Type B pancreatic cell (in vitro differentiated cells): ENCODE measurements at regions not wholly inside any gene's neighbourhood (a gene's known extent, or its start where the extent isn't known, plus 50 kb on each side); places are given as distances from the start of the nearest gene placed in this dataset.

ENCODE experiments used
- DNase-seq: peaks from one replicate; pipeline ENCODE4 v3.0.0; 2021; ENCODE audit warnings: mixed read lengths; ENCODE audit not compliant: unreplicated experiment; ENCODE audit errors: extremely low spot score
- H3K27ac Mint-ChIP-seq: 2 replicates; pipeline ENCODE4 v1.8.0; 2021; ENCODE audit warnings: mild to moderate bottlenecking, mixed read lengths
- H3K27me3 Mint-ChIP-seq: 2 replicates; pipeline ENCODE4 v1.8.0; 2021; ENCODE audit warnings: mixed read lengths
- H3K36me3 Mint-ChIP-seq: 2 replicates; pipeline ENCODE4 v1.8.0; 2021; ENCODE audit warnings: mixed read lengths
- H3K4me1 Mint-ChIP-seq: one replicate; pipeline ENCODE4 v1.8.0; 2021; ENCODE audit warnings: mixed read lengths; ENCODE audit not compliant: unreplicated experiment
- H3K4me3 Mint-ChIP-seq: 2 replicates; pipeline ENCODE4 v1.8.0; 2021; ENCODE audit warnings: mild to moderate bottlenecking, mixed read lengths
- H3K9me3 Mint-ChIP-seq: 2 replicates; pipeline ENCODE4 v1.8.0; 2021; ENCODE audit warnings: mixed read lengths
- CTCF ChIP-seq: fragments of 200-600 bp; sonication (generic); conservative IDR thresholded peaks from 2 replicates; pipeline ENCODE4 v1.5.0; 2021; ENCODE audit warnings: antibody characterized with exemption, mild to moderate bottlenecking

- no peak overlapping the region for H3K27ac Mint-ChIP-seq
- peaks cover 6% of the 10 kb centered on the region for H3K27me3 Mint-ChIP-seq
- H3K36me3 Mint-ChIP-seq = no peaks in the 10 kb centered on the region
- TF ChIP-seq CTCF = no peak
- no peak overlapping the region for H3K4me3 Mint-ChIP-seq
- DNase-seq = no peak
- no peaks in the 10 kb centered on the region for H3K9me3 Mint-ChIP-seq
- peaks cover 5% of the 10 kb centered on the region for H3K4me1 Mint-ChIP-seq
Measured at GRCh38 chr6:156658966-156659821, 118.0 kb upstream of the ARID1B start.

- H3K36me3 Mint-ChIP-seq = no peaks in the 10 kb centered on the region
- H3K27me3 Mint-ChIP-seq = peaks cover 8% of the 10 kb centered on the region
- H3K9me3 Mint-ChIP-seq = no peaks in the 10 kb centered on the region
- H3K4me1 Mint-ChIP-seq = peaks cover 5% of the 10 kb centered on the region
- no peak for TF ChIP-seq CTCF
- H3K27ac Mint-ChIP-seq = no peak overlapping the region
- H3K4me3 Mint-ChIP-seq = no peak overlapping the region
- DNase-seq = no peak
Measured at GRCh38 chr6:156658186-156658965, 118.8 kb upstream of the ARID1B start.

- no peaks in the 10 kb centered on the region for H3K36me3 Mint-ChIP-seq
- no peak overlapping the region for H3K27ac Mint-ChIP-seq
- no peaks in the 10 kb centered on the region for H3K9me3 Mint-ChIP-seq
- H3K4me3 Mint-ChIP-seq = no peak overlapping the region
- peaks cover 8% of the 10 kb centered on the region for H3K27me3 Mint-ChIP-seq
- H3K4me1 Mint-ChIP-seq = peaks cover 5% of the 10 kb centered on the region
- no peak for TF ChIP-seq CTCF
- DNase-seq = no peak
Measured at GRCh38 chr6:156657296-156657695, 119.9 kb upstream of the ARID1B start.

GRCh38 chr6:156654919-156655918, 122.0 kb upstream of the ARID1B start:
- H3K4me3 Mint-ChIP-seq = no peak overlapping the region
- no peak for TF ChIP-seq CTCF
- no peaks in the 10 kb centered on the region for H3K36me3 Mint-ChIP-seq
- H3K27me3 Mint-ChIP-seq = peaks cover 8% of the 10 kb centered on the region
- H3K9me3 Mint-ChIP-seq = no peaks in the 10 kb centered on the region
- H3K27ac Mint-ChIP-seq = no peak overlapping the region
- DNase-seq = no peak
- H3K4me1 Mint-ChIP-seq = no peaks in the 10 kb centered on the region

- Mint-ChIP-seq H3K4me3 (no peak overlapping the region), H3K27ac (no peak overlapping the region), H3K4me1 (peaks cover 11% of the 10 kb centered on the region), H3K36me3 (no peaks in the 10 kb centered on the region), H3K9me3 (no peaks in the 10 kb centered on the region), H3K27me3 (peaks cover 3% of the 10 kb centered on the region)
- no peak for DNase-seq
- TF ChIP-seq CTCF = no peak
Measured at GRCh38 chr6:156652231-156652750, 124.9 kb upstream of the ARID1B start.
